Fibroblast of mammary gland (primary cell): ENCODE measurements at regions not wholly inside any gene's neighbourhood (a gene's known extent, or its start where the extent isn't known, plus 50 kb on each side); places are given as distances from the start of the nearest gene placed in this dataset.

Experiments used
- DNase-seq: peaks from one replicate; pipeline ENCODE4 v3.0.0-alpha.2; 2010; ENCODE audit warnings: low read depth
- H3K4me3 ChIP-seq: 2 replicates; pipeline ENCODE4 v1.5.1; 2011; ENCODE audit warnings: low read depth, mild to moderate bottlenecking, low read length, moderate library complexity; ENCODE audit not compliant: control insufficient read depth
- TF ChIP-seq, protein P1 (sequence below): conservative IDR thresholded peaks from 2 replicates; pipeline ENCODE4 v1.5.1; 2011; ENCODE audit warnings: low read depth, low read length, inconsistent platforms; ENCODE audit not compliant: control insufficient read depth, insufficient read depth

GRCh38 chr3:173342679-173343078 lies 54.9 kb upstream of the NLGN1 start:
- H3K4me3 ChIP-seq, result no peak overlapping the region
- DNase-seq, result no peak
- TF ChIP-seq, protein P1, sequence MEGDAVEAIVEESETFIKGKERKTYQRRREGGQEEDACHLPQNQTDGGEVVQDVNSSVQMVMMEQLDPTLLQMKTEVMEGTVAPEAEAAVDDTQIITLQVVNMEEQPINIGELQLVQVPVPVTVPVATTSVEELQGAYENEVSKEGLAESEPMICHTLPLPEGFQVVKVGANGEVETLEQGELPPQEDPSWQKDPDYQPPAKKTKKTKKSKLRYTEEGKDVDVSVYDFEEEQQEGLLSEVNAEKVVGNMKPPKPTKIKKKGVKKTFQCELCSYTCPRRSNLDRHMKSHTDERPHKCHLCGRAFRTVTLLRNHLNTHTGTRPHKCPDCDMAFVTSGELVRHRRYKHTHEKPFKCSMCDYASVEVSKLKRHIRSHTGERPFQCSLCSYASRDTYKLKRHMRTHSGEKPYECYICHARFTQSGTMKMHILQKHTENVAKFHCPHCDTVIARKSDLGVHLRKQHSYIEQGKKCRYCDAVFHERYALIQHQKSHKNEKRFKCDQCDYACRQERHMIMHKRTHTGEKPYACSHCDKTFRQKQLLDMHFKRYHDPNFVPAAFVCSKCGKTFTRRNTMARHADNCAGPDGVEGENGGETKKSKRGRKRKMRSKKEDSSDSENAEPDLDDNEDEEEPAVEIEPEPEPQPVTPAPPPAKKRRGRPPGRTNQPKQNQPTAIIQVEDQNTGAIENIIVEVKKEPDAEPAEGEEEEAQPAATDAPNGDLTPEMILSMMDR, result no peak

GRCh38 chr3:173340626-173341025 lies 56.9 kb upstream of the NLGN1 start:
- no peak overlapping the region for H3K4me3 ChIP-seq
- TF ChIP-seq, protein P1, result no peak
- no peak for DNase-seq

GRCh38 chr3:173336261-173336660 lies 61.3 kb upstream of the NLGN1 start:
- DNase-seq, result no peak
- TF ChIP-seq, protein P1, result no peak
- no peak overlapping the region for H3K4me3 ChIP-seq

GRCh38 chr3:173306110-173306509 lies 91.4 kb upstream of the NLGN1 start:
- DNase-seq, result no peak
- TF ChIP-seq, protein P1, result no peak
- no peak overlapping the region for H3K4me3 ChIP-seq

DNA sequence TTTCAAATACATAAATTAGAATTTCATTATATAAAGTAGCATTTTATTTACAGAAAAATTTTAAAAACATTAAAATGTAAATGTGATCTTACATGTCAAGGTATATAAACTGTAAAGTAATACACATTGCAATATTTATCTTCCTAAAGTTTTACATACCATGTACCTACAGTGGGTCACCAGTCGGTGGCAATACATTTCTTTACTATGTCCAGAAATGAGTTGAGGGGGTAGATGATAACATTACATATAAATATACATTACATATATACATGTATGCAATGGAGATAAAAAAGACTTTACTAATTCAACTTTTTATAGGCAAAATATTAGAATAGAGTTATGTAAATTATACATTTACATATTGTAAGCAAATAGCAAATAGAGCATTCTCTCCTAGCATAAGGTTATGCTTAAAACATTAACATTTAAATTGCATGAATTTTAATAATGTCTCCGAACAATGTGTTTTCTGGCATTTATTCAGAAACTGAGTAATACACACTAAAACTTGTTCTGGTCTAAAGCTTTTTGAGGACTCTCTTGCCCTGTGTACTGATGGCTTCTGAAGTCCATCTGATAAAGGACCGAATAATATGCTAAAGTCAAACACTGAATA lies 93.3 kb upstream of the NLGN1 start:
- TF ChIP-seq, protein P1, result no peak
- DNase-seq, result no peak
- H3K4me3 ChIP-seq, result no peak overlapping the region

DNA sequence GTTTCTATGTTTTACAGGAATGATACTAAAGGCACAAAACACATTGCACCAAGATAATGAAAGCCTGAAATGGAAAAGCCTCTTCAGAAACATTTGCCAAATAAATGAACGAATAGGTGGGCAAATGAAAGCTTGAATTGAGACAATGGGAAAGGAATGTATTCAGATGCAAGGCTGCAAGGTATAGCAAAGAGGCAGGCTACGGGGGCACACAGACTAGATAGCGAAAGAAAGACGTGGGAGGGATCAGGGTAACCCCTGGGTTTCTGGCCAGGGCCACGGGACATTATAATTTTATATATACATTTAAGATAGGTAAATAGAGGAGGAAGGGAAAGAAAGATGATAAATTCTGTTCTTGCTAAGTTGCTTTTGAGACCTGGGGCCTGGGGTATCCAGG lies 95.9 kb upstream of the NLGN1 start:
- TF ChIP-seq, protein P1, result no peak
- DNase-seq, result no peak
- no peak overlapping the region for H3K4me3 ChIP-seq

DNA sequence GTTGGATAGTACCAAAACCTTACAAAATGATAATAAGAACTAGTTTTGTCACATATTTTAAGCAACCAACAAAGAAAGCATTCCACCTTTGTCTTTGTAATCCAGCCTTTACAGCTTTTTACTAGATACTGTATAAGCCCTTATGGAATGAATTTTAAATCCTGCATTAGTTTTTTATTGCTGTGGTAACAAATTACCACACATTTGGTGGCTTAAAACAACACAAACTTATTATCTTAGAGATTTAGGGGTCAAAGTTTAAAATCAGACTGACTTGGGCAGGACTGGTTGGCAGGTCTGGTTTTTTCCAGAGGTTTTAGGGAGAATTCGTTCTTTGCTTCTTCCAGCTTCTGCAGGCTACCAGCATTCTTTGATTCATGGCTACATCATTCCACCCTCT lies 108.5 kb upstream of the NLGN1 start:
- H3K4me3 ChIP-seq, result no peak overlapping the region
- no peak for DNase-seq
- TF ChIP-seq, protein P1, result no peak
